H9 (cell line): ENCODE measurements at regions not wholly inside any gene's neighbourhood (a gene's known extent, or its start where the extent isn't known, plus 50 kb on each side); places are given as distances from the start of the nearest gene placed in this dataset.

Experiments used
- DNase-seq: peaks from one replicate; pipeline ENCODE4 v3.0.0-alpha.2; 2017
- H2AFZ ChIP-seq: one replicate; pipeline ENCODE4 v1.6.1; 2013; ENCODE audit warnings: mild to moderate bottlenecking, low read length, control low read depth, moderate library complexity
- H2AK5ac ChIP-seq: 2 replicates; pipeline ENCODE4 v1.6.1; 2013; ENCODE audit warnings: low read length, control low read depth, mixed read lengths; ENCODE audit not compliant: insufficient read length
- H2BK120ac ChIP-seq: one replicate; pipeline ENCODE4 v1.6.1; 2013; ENCODE audit warnings: low read depth, mild to moderate bottlenecking, low read length, control low read depth, inconsistent platforms; ENCODE audit not compliant: poor library complexity, severe bottlenecking
- H2BK12ac ChIP-seq: 2 replicates; pipeline ENCODE4 v1.6.1; 2013; ENCODE audit warnings: low read length, control low read depth, mixed read lengths, low read depth; ENCODE audit not compliant: insufficient read length
- H2BK15ac ChIP-seq: 2 replicates; pipeline ENCODE4 v1.6.1; 2013; ENCODE audit warnings: low read depth, low read length, control low read depth
- H2BK20ac ChIP-seq: one replicate; pipeline ENCODE4 v1.6.1; 2013; ENCODE audit warnings: low read depth, mild to moderate bottlenecking, low read length, control low read depth, inconsistent platforms; ENCODE audit not compliant: poor library complexity, severe bottlenecking
- H2BK5ac ChIP-seq: 2 replicates; pipeline ENCODE4 v1.6.1; 2013; ENCODE audit warnings: low read length, control low read depth, mixed read lengths; ENCODE audit not compliant: insufficient read length
- H3K14ac ChIP-seq: 2 replicates; pipeline ENCODE4 v1.6.1; 2013; ENCODE audit warnings: low read length, control low read depth; ENCODE audit not compliant: insufficient read depth
- H3K18ac ChIP-seq: 2 replicates; pipeline ENCODE4 v1.6.1; 2013; ENCODE audit warnings: low read depth, mild to moderate bottlenecking, mixed read lengths, low read length, control low read depth; ENCODE audit not compliant: insufficient read length
- H3K23ac ChIP-seq: 2 replicates; pipeline ENCODE4 v1.6.1; 2013; ENCODE audit warnings: low read length, control low read depth, mixed read lengths, low read depth; ENCODE audit not compliant: insufficient read length
- H3K23me2 ChIP-seq: 2 replicates; pipeline ENCODE4 v1.6.1; 2013; ENCODE audit warnings: low read depth, mild to moderate bottlenecking, mixed read lengths, low read length, control low read depth; ENCODE audit not compliant: insufficient read length, poor library complexity, severe bottlenecking
- H3K27ac ChIP-seq: 2 replicates; pipeline ENCODE4 v1.5.1; 2013; ENCODE audit warnings: low read length, control low read depth, mixed read lengths, low read depth; ENCODE audit not compliant: insufficient read length
- H3K27me3 ChIP-seq: 2 replicates; pipeline ENCODE4 v1.6.1; 2013; ENCODE audit warnings: low read length, control low read depth, inconsistent platforms; ENCODE audit not compliant: insufficient read depth
- H3K4ac ChIP-seq: 2 replicates; pipeline ENCODE4 v1.6.1; 2013; ENCODE audit warnings: low read depth, mild to moderate bottlenecking, control low read depth, inconsistent platforms, low read length, moderate library complexity
- H3K4me1 ChIP-seq: 2 replicates; pipeline ENCODE4 v1.6.1; 2013; ENCODE audit warnings: low read length, control low read depth, inconsistent platforms; ENCODE audit not compliant: insufficient read depth
- H3K4me2 ChIP-seq: 2 replicates; pipeline ENCODE4 v1.6.1; 2013; ENCODE audit warnings: low read length, control low read depth, mixed read lengths; ENCODE audit not compliant: insufficient read length, insufficient read depth
- H3K56ac ChIP-seq: 2 replicates; pipeline ENCODE4 v1.6.1; 2013; ENCODE audit warnings: low read depth, mild to moderate bottlenecking, mixed read lengths, low read length, control low read depth; ENCODE audit not compliant: insufficient read length
- H3K79me1 ChIP-seq: 2 replicates; pipeline ENCODE4 v1.6.1; 2013; ENCODE audit warnings: low read depth, mild to moderate bottlenecking, moderate library complexity, low read length, control low read depth, inconsistent platforms; ENCODE audit not compliant: insufficient read depth, poor library complexity, severe bottlenecking
- H3K79me2 ChIP-seq: 2 replicates; pipeline ENCODE4 v1.6.1; 2013; ENCODE audit warnings: low read length, control low read depth, inconsistent platforms; ENCODE audit not compliant: insufficient read depth
- H3K9ac ChIP-seq: 2 replicates; pipeline ENCODE4 v1.6.1; 2013; ENCODE audit warnings: low read length, control low read depth, mixed read lengths; ENCODE audit not compliant: insufficient read length; ENCODE audit errors: extremely low read depth
- H3K9me3 ChIP-seq: one replicate; pipeline ENCODE4 v1.6.1; 2013; ENCODE audit warnings: low read depth, low read length, inconsistent platforms; ENCODE audit not compliant: control insufficient read depth
- H3T11ph ChIP-seq: one replicate; pipeline ENCODE4 v1.6.1; 2013; ENCODE audit warnings: mild to moderate bottlenecking, low read length, control low read depth, inconsistent platforms
- H4K20me1 ChIP-seq: one replicate; pipeline ENCODE4 v1.6.1; 2013; ENCODE audit not compliant: control insufficient read depth, insufficient read length, insufficient read depth
- H4K5ac ChIP-seq: 2 replicates; pipeline ENCODE4 v1.6.1; 2013; ENCODE audit warnings: low read depth, mild to moderate bottlenecking, mixed read lengths, low read length, control low read depth; ENCODE audit not compliant: insufficient read length
- H4K8ac ChIP-seq: replicated peaks from 2 replicates; pipeline ENCODE4 v1.6.1; 2013; ENCODE audit warnings: low read length, control low read depth, mixed read lengths, low read depth; ENCODE audit not compliant: insufficient read length
- H4K91ac ChIP-seq: 2 replicates; pipeline ENCODE4 v1.6.1; 2013; ENCODE audit warnings: low read depth, mild to moderate bottlenecking, moderate library complexity, mixed read lengths, low read length, control low read depth; ENCODE audit not compliant: insufficient read length
- H3K27ac Mint-ChIP-seq, 3 experiments: 2 replicates in 2 of 3; 3 replicates in 1 of 3; pipeline ENCODE4 v1.8.0; 2020 to 2021; ENCODE audit warnings: mixed read lengths in 3 of 3, mild to moderate bottlenecking in 1 of 3, moderate library complexity in 1 of 3
- H3K27me3 Mint-ChIP-seq: 2 replicates; pipeline ENCODE4 v1.8.0; 2021; ENCODE audit warnings: low read depth, mild to moderate bottlenecking, moderate library complexity, mixed read lengths
- H3K36me3 Mint-ChIP-seq, 3 experiments: 2 replicates in 2 of 3; 3 replicates in 1 of 3; pipeline ENCODE4 v1.8.0; 2020 to 2021; ENCODE audit warnings: low read depth in 3 of 3, mixed read lengths in 3 of 3; ENCODE audit not compliant: insufficient read depth in 1 of 3
- H3K4me1 Mint-ChIP-seq, 2 experiments: 2 replicates each; pipeline ENCODE4 v1.8.0; 2020; ENCODE audit warnings: mixed read lengths in 2 of 2
- H3K4me3 Mint-ChIP-seq, 2 experiments: 2 replicates in 1 of 2; 3 replicates in 1 of 2; pipeline ENCODE4 v1.8.0; 2020 to 2021; ENCODE audit warnings: mild to moderate bottlenecking in 2 of 2, mixed read lengths in 2 of 2, moderate library complexity in 1 of 2
- H3K9me3 Mint-ChIP-seq, 2 experiments: 2 replicates in 1 of 2; 3 replicates in 1 of 2; pipeline ENCODE4 v1.8.0; 2020; ENCODE audit warnings: mild to moderate bottlenecking in 2 of 2, mixed read lengths in 2 of 2, moderate library complexity in 1 of 2
- TF ChIP-seq, protein P1 (sequence below): fragments of 200-600 bp; sonication (generic); conservative IDR thresholded peaks from 3 replicates; pipeline ENCODE4 v1.8.0; 2021; ENCODE audit warnings: antibody characterized with exemption, mild to moderate bottlenecking

DNA sequence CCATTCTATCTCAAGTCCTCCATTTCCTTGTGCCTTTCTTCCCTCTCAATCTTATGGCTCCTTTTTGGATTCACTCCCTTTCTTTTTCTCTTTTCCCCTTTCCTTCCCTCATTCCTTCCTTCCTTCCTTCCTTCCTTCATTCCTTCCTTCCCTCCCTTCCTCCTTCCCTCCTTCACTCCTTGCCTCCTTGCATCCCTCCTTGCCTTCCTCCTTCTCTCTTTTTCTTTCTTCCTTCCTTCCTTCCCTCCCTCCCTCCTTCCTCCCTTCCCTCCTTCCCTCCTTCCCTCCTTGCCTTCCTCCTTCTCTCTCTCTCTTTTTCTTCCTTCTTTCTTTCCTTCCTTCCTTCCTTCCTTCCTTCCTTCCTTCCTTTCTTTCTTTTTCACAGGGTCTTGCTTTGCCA, 120.1 kb downstream of the SAMD9 start:
- Histone ChIP-seq H3K9me3 (no peaks in the 10 kb centered on the region), H3K4me2 (no peak overlapping the region), H2BK5ac (no peak overlapping the region), H2BK20ac (no peak overlapping the region), H4K91ac (no peak overlapping the region), H3T11ph (no peak overlapping the region), H3K4ac (no peak overlapping the region), H2BK15ac (no peak overlapping the region), H2BK120ac (no peak overlapping the region), H2BK12ac (no peak overlapping the region), H3K9ac (no peak overlapping the region), H3K27ac (no peak overlapping the region), H4K5ac (no peak overlapping the region), H3K18ac (no peak overlapping the region), H3K56ac (no peak overlapping the region), H3K27me3 (no peaks in the 10 kb centered on the region), H3K79me1 (no peaks in the 10 kb centered on the region), H2AK5ac (no peak overlapping the region), H3K79me2 (no peaks in the 10 kb centered on the region), H4K20me1 (no peaks in the 10 kb centered on the region), H3K14ac (no peak overlapping the region), H3K4me1 (no peaks in the 10 kb centered on the region), H3K23me2 (no peaks in the 10 kb centered on the region), H2AFZ (no peak overlapping the region), H3K23ac (no peak overlapping the region), H4K8ac (no peak overlapping the region)
- H3K4me3 Mint-ChIP-seq: no peak overlapping the region
- no peak for DNase-seq
- H3K27ac Mint-ChIP-seq: no peak overlapping the region
- H3K27me3 Mint-ChIP-seq: peaks cover 12% of the 10 kb centered on the region
- no peaks in the 10 kb centered on the region for H3K36me3 Mint-ChIP-seq
- H3K9me3 Mint-ChIP-seq: no peaks in the 10 kb centered on the region
- TF ChIP-seq, protein P1, sequence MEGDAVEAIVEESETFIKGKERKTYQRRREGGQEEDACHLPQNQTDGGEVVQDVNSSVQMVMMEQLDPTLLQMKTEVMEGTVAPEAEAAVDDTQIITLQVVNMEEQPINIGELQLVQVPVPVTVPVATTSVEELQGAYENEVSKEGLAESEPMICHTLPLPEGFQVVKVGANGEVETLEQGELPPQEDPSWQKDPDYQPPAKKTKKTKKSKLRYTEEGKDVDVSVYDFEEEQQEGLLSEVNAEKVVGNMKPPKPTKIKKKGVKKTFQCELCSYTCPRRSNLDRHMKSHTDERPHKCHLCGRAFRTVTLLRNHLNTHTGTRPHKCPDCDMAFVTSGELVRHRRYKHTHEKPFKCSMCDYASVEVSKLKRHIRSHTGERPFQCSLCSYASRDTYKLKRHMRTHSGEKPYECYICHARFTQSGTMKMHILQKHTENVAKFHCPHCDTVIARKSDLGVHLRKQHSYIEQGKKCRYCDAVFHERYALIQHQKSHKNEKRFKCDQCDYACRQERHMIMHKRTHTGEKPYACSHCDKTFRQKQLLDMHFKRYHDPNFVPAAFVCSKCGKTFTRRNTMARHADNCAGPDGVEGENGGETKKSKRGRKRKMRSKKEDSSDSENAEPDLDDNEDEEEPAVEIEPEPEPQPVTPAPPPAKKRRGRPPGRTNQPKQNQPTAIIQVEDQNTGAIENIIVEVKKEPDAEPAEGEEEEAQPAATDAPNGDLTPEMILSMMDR: no peak
- H3K4me1 Mint-ChIP-seq: peaks cover 3 to 6% of the 10 kb centered on the region in 2 experiments
